ENCODE measurements at regions not wholly inside any gene's neighbourhood (a gene's known extent, or its start where the extent isn't known, plus 50 kb on each side); places are given as distances from the start of the nearest gene placed in this dataset.
"Not testable (repeated sequence)": the region's sequence is repeated elsewhere in the genome, so short reads cannot be mapped to it uniquely, and the experiment has no call there.

- DNase-seq (ENCODE audit: low spot score): no peak
These were observed 484.7 kb downstream of the DACH1 start for GRCh38 chr13:71382285-71382684.

- no peak for DNase-seq (ENCODE audit: low spot score)
These were observed 486.8 kb downstream of the DACH1 start for GRCh38 chr13:71380191-71380590.

- no peak for DNase-seq (ENCODE audit: low spot score)
These were observed 487.8 kb downstream of the DACH1 start for GRCh38 chr13:71378961-71379905.

GRCh38 chr13:71374471-71375049 is 492.4 kb downstream of the DACH1 start:
- DNase-seq (ENCODE audit: low spot score): no peak

GRCh38 chr13:71368336-71368735 is 498.7 kb downstream of the DACH1 start:
- no peak for DNase-seq (ENCODE audit: low spot score)

- DNase-seq (ENCODE audit: low spot score): no peak
These were observed 507.0 kb downstream of the DACH1 start for GRCh38 chr13:71360041-71360440.

GRCh38 chr13:71359641-71360040 is 507.4 kb downstream of the DACH1 start:
- no peak for DNase-seq (ENCODE audit: low spot score)

- no peak for DNase-seq (ENCODE audit: low spot score)
These were observed 508.8 kb downstream of the DACH1 start for GRCh38 chr13:71358218-71358617.

GRCh38 chr13:71355010-71355409 is 512.0 kb downstream of the DACH1 start:
- no peak for DNase-seq (ENCODE audit: low spot score)

GRCh38 chr13:71350886-71351285 is 516.1 kb downstream of the DACH1 start:
- no peak for DNase-seq (ENCODE audit: low spot score)

- DNase-seq (ENCODE audit: low spot score): not testable (repeated sequence)
These were observed 521.1 kb downstream of the DACH1 start for GRCh38 chr13:71345856-71346255.

- DNase-seq (ENCODE audit: low spot score): no peak
These were observed 527.3 kb downstream of the DACH1 start for GRCh38 chr13:71339736-71340135.

- no peak for DNase-seq (ENCODE audit: low spot score)
These were observed 528.0 kb downstream of the DACH1 start for GRCh38 chr13:71339005-71339404.

GRCh38 chr13:71338070-71338469 is 528.9 kb downstream of the DACH1 start:
- DNase-seq (ENCODE audit: low spot score): no peak

- no peak for DNase-seq (ENCODE audit: low spot score)
These were observed 539.7 kb downstream of the DACH1 start for GRCh38 chr13:71327266-71327665.

GRCh38 chr13:71325556-71325955 is 541.4 kb downstream of the DACH1 start:
- DNase-seq (ENCODE audit: low spot score): no peak

GRCh38 chr13:71323266-71323665 is 543.7 kb downstream of the DACH1 start:
- no peak for DNase-seq (ENCODE audit: low spot score)

GRCh38 chr13:71320452-71320851 is 546.6 kb downstream of the DACH1 start:
- DNase-seq (ENCODE audit: low spot score): peak; percentile 75

- no peak for DNase-seq (ENCODE audit: low spot score)
These were observed 550.1 kb downstream of the DACH1 start for GRCh38 chr13:71316792-71317363.

- no peak for DNase-seq (ENCODE audit: low spot score)
These were observed 554.1 kb downstream of the DACH1 start for GRCh38 chr13:71312923-71313322.

GRCh38 chr13:71309905-71310304 is 557.1 kb downstream of the DACH1 start:
- DNase-seq (ENCODE audit: low spot score): no peak

- DNase-seq (ENCODE audit: low spot score): no peak
These were observed 560.2 kb downstream of the DACH1 start for GRCh38 chr13:71306821-71307220.

GRCh38 chr13:71304861-71305260 is 562.1 kb downstream of the DACH1 start:
- no peak for DNase-seq (ENCODE audit: low spot score)
